DND-41 (cell line): ENCODE measurements at regions not wholly inside any gene's neighbourhood (a gene's known extent, or its start where the extent isn't known, plus 50 kb on each side); places are given as distances from the start of the nearest gene placed in this dataset.

Source experiments
- ATAC-seq: fragments of 200-7000 bp; cut with Tn5 transposase; 3 replicates; pipeline ENCODE4 v1.9.1; 2021; ENCODE audit warnings: low read depth; ENCODE audit not compliant: insufficient read depth
- DNase-seq: peaks from one replicate; pipeline ENCODE4 v3.0.0-alpha.2; 2020
- H2AFZ ChIP-seq: 2 replicates; pipeline ENCODE4 v1.6.0; 2012; ENCODE audit warnings: low read depth, low read length
- H3K27ac ChIP-seq: 2 replicates; pipeline ENCODE4 v1.5.1; 2012; ENCODE audit warnings: low read length, inconsistent platforms
- H3K27me3 ChIP-seq: fragments of 200-600 bp; sonication (generic); 2 replicates; pipeline ENCODE4 v1.6.0; 2012; ENCODE audit warnings: low read length, mild to moderate bottlenecking, inconsistent platforms; ENCODE audit not compliant: insufficient read depth, poor library complexity
- H3K36me3 ChIP-seq: 2 replicates; pipeline ENCODE4 v1.5.1; 2012; ENCODE audit warnings: low read length, inconsistent platforms; ENCODE audit not compliant: insufficient read depth
- H3K4me1 ChIP-seq: 2 replicates; pipeline ENCODE4 v1.5.1; 2012; ENCODE audit warnings: mild to moderate bottlenecking, low read length; ENCODE audit not compliant: insufficient read depth
- H3K4me2 ChIP-seq: 2 replicates; pipeline ENCODE4 v1.6.0; 2012; ENCODE audit warnings: mild to moderate bottlenecking, moderate library complexity, low read length, inconsistent platforms; ENCODE audit not compliant: insufficient read depth
- H3K4me3 ChIP-seq, 2 experiments: fragments of 200-600 bp in 1 of 2; shearing (Covaris generic) in 1 of 2; 2 replicates each; pipeline ENCODE4 v1.5.1; 2012 to 2016; ENCODE audit warnings: inconsistent platforms in 2 of 2, low read length in 2 of 2, mild to moderate bottlenecking in 2 of 2, low read depth in 1 of 2, moderate library complexity in 1 of 2
- H3K79me2 ChIP-seq: 2 replicates; pipeline ENCODE4 v1.6.0; 2012; ENCODE audit warnings: low read length, inconsistent platforms; ENCODE audit not compliant: insufficient read depth
- H3K9ac ChIP-seq: 2 replicates; pipeline ENCODE4 v1.6.0; 2012; ENCODE audit warnings: low read depth, mild to moderate bottlenecking, inconsistent platforms, low read length, moderate library complexity
- H3K9me3 ChIP-seq: 2 replicates; pipeline ENCODE4 v1.5.1; 2012; ENCODE audit warnings: low read length, moderate library complexity, mild to moderate bottlenecking, inconsistent platforms; ENCODE audit not compliant: insufficient read depth, severe bottlenecking
- H4K20me1 ChIP-seq: 2 replicates; pipeline ENCODE4 v1.6.0; 2012; ENCODE audit warnings: low read length; ENCODE audit not compliant: insufficient read depth
- CTCF ChIP-seq: IDR thresholded peaks from 2 replicates; pipeline ENCODE4 v1.5.1; 2012; ENCODE audit warnings: borderline replicate concordance, low read length, moderate library complexity, mild to moderate bottlenecking; ENCODE audit not compliant: poor library complexity, severe bottlenecking; ENCODE audit errors: extremely low read depth
- EZH2 ChIP-seq: IDR thresholded peaks from 3 replicates; pipeline ENCODE4 v1.6.1; 2012; ENCODE audit warnings: borderline replicate concordance, low read depth, mild to moderate bottlenecking, moderate library complexity, low read length, inconsistent platforms; ENCODE audit not compliant: severe bottlenecking

- TF ChIP-seq CTCF, result no peak
- no peak for TF ChIP-seq EZH2
- Histone ChIP-seq H3K4me3 (no peak overlapping the region), H3K79me2 (no peaks in the 10 kb centered on the region), H3K9me3 (no peaks in the 10 kb centered on the region), H3K4me1 (no peaks in the 10 kb centered on the region), H3K9ac (no peak overlapping the region), H3K36me3 (no peaks in the 10 kb centered on the region), H2AFZ (no peak overlapping the region), H3K4me2 (no peak overlapping the region), H3K27me3 (no peaks in the 10 kb centered on the region), H3K27ac (no peak overlapping the region), H4K20me1 (no peaks in the 10 kb centered on the region)
- ATAC-seq (no peak), DNase-seq (no peak)
These were observed 1167.8 kb upstream of the MAP3K7 start for GRCh38 chr6:91754691-91755090.

GRCh38 chr6:91751526-91751925 lies 1164.7 kb upstream of the MAP3K7 start:
- H3K4me3 ChIP-seq, result no peak overlapping the region
- TF ChIP-seq CTCF (no peak), EZH2 (no peak)
- no peaks in the 10 kb centered on the region for H3K9me3 ChIP-seq
- H3K9ac ChIP-seq, result no peak overlapping the region
- H3K36me3 ChIP-seq, result no peaks in the 10 kb centered on the region
- H3K4me2 ChIP-seq, result no peak overlapping the region
- H4K20me1 ChIP-seq, result no peaks in the 10 kb centered on the region
- ATAC-seq, result no peak
- no peaks in the 10 kb centered on the region for H3K79me2 ChIP-seq
- no peak for DNase-seq
- no peak overlapping the region for H2AFZ ChIP-seq
- no peak overlapping the region for H3K27ac ChIP-seq
- H3K4me1 ChIP-seq, result no peaks in the 10 kb centered on the region
- H3K27me3 ChIP-seq, result no peaks in the 10 kb centered on the region

GRCh38 chr6:91744566-91744965 lies 1157.7 kb upstream of the MAP3K7 start:
- H4K20me1 ChIP-seq, result no peaks in the 10 kb centered on the region
- ATAC-seq (no peak), DNase-seq (no peak)
- no peak overlapping the region for H2AFZ ChIP-seq
- H3K4me3 ChIP-seq, result no peak overlapping the region
- no peak overlapping the region for H3K9ac ChIP-seq
- H3K4me2 ChIP-seq, result no peak overlapping the region
- no peaks in the 10 kb centered on the region for H3K36me3 ChIP-seq
- no peak overlapping the region for H3K27ac ChIP-seq
- H3K4me1 ChIP-seq, result no peaks in the 10 kb centered on the region
- no peaks in the 10 kb centered on the region for H3K79me2 ChIP-seq
- H3K9me3 ChIP-seq, result no peaks in the 10 kb centered on the region
- TF ChIP-seq EZH2 (no peak), CTCF (no peak)
- no peaks in the 10 kb centered on the region for H3K27me3 ChIP-seq

- Histone ChIP-seq H4K20me1 (no peaks in the 10 kb centered on the region), H3K27ac (no peak overlapping the region), H3K4me2 (no peak overlapping the region), H3K4me3 (no peak overlapping the region), H3K9me3 (no peaks in the 10 kb centered on the region), H3K4me1 (no peaks in the 10 kb centered on the region), H3K36me3 (no peaks in the 10 kb centered on the region), H2AFZ (no peak overlapping the region), H3K27me3 (no peaks in the 10 kb centered on the region), H3K9ac (no peak overlapping the region), H3K79me2 (no peaks in the 10 kb centered on the region)
- TF ChIP-seq EZH2 (no peak), CTCF (no peak)
- ATAC-seq (no peak), DNase-seq (no peak)
These were observed 1156.9 kb upstream of the MAP3K7 start for GRCh38 chr6:91743756-91744155.
